ENCODE measurements at regions not wholly inside any gene's neighbourhood (a gene's known extent, or its start where the extent isn't known, plus 50 kb on each side); places are given as distances from the start of the nearest gene placed in this dataset.

GRCh38 chr2:175310813-175311504 lies 129.4 kb upstream of the ATP5MC3 start:
- no peak overlapping the region for H3K4me3 ChIP-seq (replicated peaks in 1 of 2; ENCODE audit: low read depth in 1 of 2, low read length in 2 of 2)
- intact Hi-C loops (cut with micrococcal nuclease), result no loop called here
- no peaks in the 10 kb centered on the region for H3K9me3 ChIP-seq (ENCODE audit: control insufficient read depth in 1 of 2, insufficient read depth in 1 of 2, low read depth in 1 of 2, low read length in 2 of 2)
- H2AFZ ChIP-seq (ENCODE audit: low read depth, low read length, poor library complexity, severe bottlenecking), result no peak overlapping the region
- no peaks in the 10 kb centered on the region for H3K79me2 ChIP-seq (ENCODE audit: insufficient read depth, low read length)
- H3K27ac ChIP-seq (ENCODE audit: low read depth, low read length), result no peak overlapping the region
- H3K4me1 ChIP-seq (ENCODE audit: control insufficient read depth in 1 of 2, insufficient read depth in 2 of 2, low read length in 2 of 2), result no peaks in the 10 kb centered on the region
- H3K4me2 ChIP-seq (ENCODE audit: low read length), result no peak overlapping the region
- no peak for ATAC-seq
- H3K36me3 ChIP-seq (ENCODE audit: control insufficient read depth in 1 of 2, insufficient read depth in 2 of 2, low read length in 2 of 2), result no peaks in the 10 kb centered on the region
- H4K20me1 ChIP-seq (ENCODE audit: insufficient read depth), result no peaks in the 10 kb centered on the region
- ChIA-PET POLR2A (no interaction called here), RAD21 (ENCODE audit: low non-redundant PET in 1 of 2, low total read pairs in 2 of 2, uncharacterized antibody in 2 of 2, unreplicated experiment in 2 of 2) (no interaction called here), CTCF (no interaction called here)
- no peaks in the 10 kb centered on the region for H3K27me3 ChIP-seq (ENCODE audit: insufficient read depth, low read length)
- no peak overlapping the region for H3K9ac ChIP-seq (ENCODE audit: low read length)
- TF ChIP-seq EZH2 (IDR thresholded peaks at IDR 0.05), result no peak
- TF ChIP-seq CTCF (IDR thresholded peaks at IDR 0.05 in 2 of 3, conservative IDR thresholded peaks at IDR 0.05 in 1 of 3; ENCODE audit: borderline replicate concordance in 1 of 3, insufficient read depth in 1 of 3, low read depth in 2 of 3, low read length in 2 of 3), result no peak
- no peak for TF ChIP-seq SIN3A (IDR thresholded peaks at IDR 0.05; ENCODE audit: low read depth)
- no peak for TF ChIP-seq ATF3 (IDR thresholded peaks at IDR 0.05)
- no peak for TF ChIP-seq POLR2A (IDR thresholded peaks at IDR 0.05; ENCODE audit: borderline replicate concordance, extremely low read depth, insufficient read depth, insufficient read length)
- no peak for TF ChIP-seq ZBTB33 (IDR thresholded peaks at IDR 0.05; ENCODE audit: extremely low read depth, insufficient replicate concordance, low read length)
- no peak for TF ChIP-seq MAX (IDR thresholded peaks at IDR 0.05)
- TF ChIP-seq CBX3 (IDR thresholded peaks at IDR 0.05; ENCODE audit: low read depth), result no peak
- TF ChIP-seq SP1 (IDR thresholded peaks at IDR 0.05; ENCODE audit: low read depth), result no peak
- TF ChIP-seq TCF7L2 (IDR thresholded peaks at IDR 0.05; ENCODE audit: borderline replicate concordance, extremely low read depth, insufficient read depth, insufficient read length), result no peak
- no peak for TF ChIP-seq EGR1 (IDR thresholded peaks at IDR 0.05; ENCODE audit: low read depth)
- no peak for TF ChIP-seq FOSL1 (IDR thresholded peaks at IDR 0.05; ENCODE audit: low read depth)
- no peak for TF ChIP-seq SRF (IDR thresholded peaks at IDR 0.05; ENCODE audit: low read depth)
- TF ChIP-seq CEBPB (IDR thresholded peaks at IDR 0.05; ENCODE audit: low read depth), result no peak
- TF ChIP-seq JUND (IDR thresholded peaks at IDR 0.05), result no peak
- no peak for TF ChIP-seq ZFX (IDR thresholded peaks at IDR 0.05)
- TF ChIP-seq RAD21 (IDR thresholded peaks at IDR 0.05; ENCODE audit: low read depth), result no peak
- TF ChIP-seq YY1 (IDR thresholded peaks at IDR 0.05; ENCODE audit: extremely low read depth, insufficient replicate concordance, low read depth, low read length), result no peak
- TF ChIP-seq EZH2phosphoT487 (IDR thresholded peaks at IDR 0.05; ENCODE audit: borderline replicate concordance), result no peak
- TF ChIP-seq ELF1 (IDR thresholded peaks at IDR 0.05; ENCODE audit: borderline replicate concordance, low read depth), result no peak
- DNase-seq (ENCODE audit: low read depth, low spot score), result no peak
- no peaks in the 10 kb centered on the region for H3K9me2 ChIP-seq (ENCODE audit: insufficient read depth)
- no TSS peak for BruUV-seq (replicated peaks)
